Endodermal cell (in vitro differentiated cells): ENCODE measurements at regions not wholly inside any gene's neighbourhood (a gene's known extent, or its start where the extent isn't known, plus 50 kb on each side); places are given as distances from the start of the nearest gene placed in this dataset.

Experiments used
- DNase-seq: peaks from one replicate; pipeline ENCODE4 v3.0.0-alpha.2; 2017
- H3K27ac ChIP-seq: 2 replicates; pipeline ENCODE4 v1.5.1; 2013; ENCODE audit warnings: mild to moderate bottlenecking, low read depth, low read length, moderate library complexity
- H3K27me3 ChIP-seq: 2 replicates; pipeline ENCODE4 v1.6.1; 2013; ENCODE audit warnings: mild to moderate bottlenecking, low read length, moderate library complexity; ENCODE audit not compliant: insufficient read depth, control insufficient read depth, poor library complexity, severe bottlenecking
- H3K36me3 ChIP-seq: 2 replicates; pipeline ENCODE4 v1.7.0; 2013; ENCODE audit warnings: mild to moderate bottlenecking, low read length, moderate library complexity; ENCODE audit not compliant: control insufficient read depth, insufficient read depth
- H3K4me1 ChIP-seq: one replicate; pipeline ENCODE4 v1.7.0; 2013; ENCODE audit warnings: low read length; ENCODE audit not compliant: control insufficient read depth, insufficient read depth
- H3K4me3 ChIP-seq: 2 replicates; pipeline ENCODE4 v1.5.1; 2013; ENCODE audit warnings: mild to moderate bottlenecking, low read length, moderate library complexity
- H3K9ac ChIP-seq: 2 replicates; pipeline ENCODE4 v1.6.1; 2013; ENCODE audit warnings: mild to moderate bottlenecking, low read length, moderate library complexity; ENCODE audit not compliant: poor library complexity, severe bottlenecking; ENCODE audit errors: extremely low read depth
- H3K9me3 ChIP-seq: 2 replicates; pipeline ENCODE4 v1.6.1; 2013; ENCODE audit warnings: mild to moderate bottlenecking, low read length, moderate library complexity; ENCODE audit not compliant: control insufficient read depth
- H3K27ac Mint-ChIP-seq: 2 replicates; pipeline ENCODE4 v1.8.0; 2020; ENCODE audit warnings: mixed read lengths
- H3K27me3 Mint-ChIP-seq: 2 replicates; pipeline ENCODE4 v1.8.0; 2021; ENCODE audit warnings: mild to moderate bottlenecking, mixed read lengths; ENCODE audit not compliant: insufficient read depth
- H3K36me3 Mint-ChIP-seq: 2 replicates; pipeline ENCODE4 v1.8.0; 2020; ENCODE audit warnings: low read depth, mixed read lengths
- H3K4me1 Mint-ChIP-seq: 2 replicates; pipeline ENCODE4 v1.8.0; 2020; ENCODE audit warnings: mixed read lengths
- H3K4me3 Mint-ChIP-seq: 2 replicates; pipeline ENCODE4 v1.8.0; 2020; ENCODE audit warnings: mild to moderate bottlenecking, moderate library complexity, mixed read lengths
- H3K9me3 Mint-ChIP-seq: 2 replicates; pipeline ENCODE4 v1.8.0; 2020; ENCODE audit warnings: mild to moderate bottlenecking, mixed read lengths
- CTCF ChIP-seq: fragments of 200-600 bp; sonication (generic); conservative IDR thresholded peaks from 2 replicates; pipeline ENCODE4 v1.5.0; 2021; ENCODE audit warnings: antibody characterized with exemption, mild to moderate bottlenecking
- WGBS, 2 experiments: methylation state at CpG; one replicate each; pipeline versions ENCODE4 v1.1.5 to v1.1.7; 2013; ENCODE audit warnings: missing lambda C conversion rate in 2 of 2, mixed read lengths in 1 of 2; ENCODE audit not compliant: insufficient coverage in 1 of 2, insufficient read length in 1 of 2; 5-methylcytosine and 5-hydroxymethylcytosine counted together

GRCh38 chr21:33124889-33125288, 54.9 kb downstream of the OLIG1 start:
- peaks cover 16% of the 10 kb centered on the region for H3K27me3 Mint-ChIP-seq

DNA sequence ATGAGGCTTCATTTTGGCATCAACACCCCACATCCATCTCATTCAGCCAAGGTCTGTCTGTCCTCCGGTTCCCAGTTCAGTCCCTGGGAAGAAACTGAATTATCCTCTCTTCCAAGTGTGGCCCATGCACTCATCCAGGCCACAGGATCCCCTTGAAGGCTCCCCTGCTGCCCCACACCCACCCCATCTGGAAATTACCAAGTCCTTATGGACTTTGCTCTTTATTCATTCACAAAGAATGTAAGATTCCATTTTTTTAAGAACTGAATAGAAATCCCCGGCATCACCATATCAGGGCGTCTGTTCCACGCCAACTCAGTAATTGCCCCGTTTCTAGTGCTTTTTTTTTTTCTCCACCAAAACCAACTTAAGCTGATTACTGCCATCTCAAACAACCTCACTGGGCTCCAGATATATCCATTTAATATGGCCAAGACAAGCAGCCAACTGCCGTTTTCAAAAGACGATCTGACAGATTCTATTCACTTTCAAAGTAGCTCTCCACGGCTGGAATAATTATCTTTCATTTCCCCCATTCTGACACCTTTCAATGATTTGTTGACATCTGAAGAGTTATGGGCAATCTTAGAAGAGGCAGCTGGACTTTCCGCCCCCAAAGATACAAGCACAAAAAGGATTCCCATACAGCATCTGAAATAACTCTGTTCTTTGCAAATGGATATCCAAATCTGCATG, 55.9 kb downstream of the OLIG1 start:
- Mint-ChIP-seq H3K9me3 (no peaks in the 10 kb centered on the region), H3K27me3 (peaks cover 20% of the 10 kb centered on the region), H3K4me3 (no peak overlapping the region), H3K27ac (no peak overlapping the region), H3K4me1 (peaks cover 6% of the 10 kb centered on the region), H3K36me3 (no peaks in the 10 kb centered on the region)
- no peaks in the 10 kb centered on the region for H3K4me1 ChIP-seq
- no peak for TF ChIP-seq CTCF
- H3K4me3 ChIP-seq = no peak overlapping the region
- no peaks in the 10 kb centered on the region for H3K9me3 ChIP-seq
- DNase-seq = no peak
- H3K27me3 ChIP-seq = peaks cover 29% of the 10 kb centered on the region
- H3K9ac ChIP-seq = no peak overlapping the region
- H3K36me3 ChIP-seq = no peaks in the 10 kb centered on the region
- 85 to 100% methylated on average over 4 to 9 of the region's 9 CpGs for WGBS, 2 experiments
- H3K27ac ChIP-seq = no peak overlapping the region

More at GRCh38 chr21:33124889-33125288, 54.9 kb downstream of the OLIG1 start:
- Mint-ChIP-seq H3K4me3 (no peak overlapping the region), H3K36me3 (no peaks in the 10 kb centered on the region), H3K27ac (no peak overlapping the region), H3K4me1 (peaks cover 6% of the 10 kb centered on the region), H3K9me3 (no peaks in the 10 kb centered on the region)
- no peaks in the 10 kb centered on the region for H3K4me1 ChIP-seq
- no peak overlapping the region for H3K27ac ChIP-seq
- H3K9ac ChIP-seq = no peak overlapping the region
- 90 to 92% methylated on average over 4 to 7 of the region's 7 CpGs for WGBS, 2 experiments
- no peak for TF ChIP-seq CTCF
- H3K4me3 ChIP-seq = no peak overlapping the region
- H3K27me3 ChIP-seq = peaks cover 20% of the 10 kb centered on the region
- no peaks in the 10 kb centered on the region for H3K36me3 ChIP-seq
- DNase-seq = no peak
- H3K9me3 ChIP-seq = no peaks in the 10 kb centered on the region

DNA sequence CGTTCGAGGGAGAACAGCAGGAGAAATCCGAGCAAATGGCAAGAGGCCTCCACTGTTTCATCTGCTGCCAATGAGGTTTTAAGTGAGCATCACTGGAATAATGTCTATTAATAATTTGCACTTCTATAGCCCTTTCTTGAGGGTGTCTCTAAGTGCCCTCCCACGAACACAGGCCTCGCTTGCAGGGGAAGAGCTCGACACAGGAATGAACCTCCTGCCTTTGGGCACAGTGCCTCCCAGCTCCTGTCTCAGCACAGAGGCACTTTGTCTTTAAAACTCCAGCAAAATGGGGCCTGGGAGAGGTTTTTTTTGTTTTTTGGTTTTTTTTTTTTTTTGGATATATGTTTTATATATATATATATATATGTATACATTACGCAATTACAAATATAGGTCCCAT, 56.6 kb downstream of the OLIG1 start:
- no peak overlapping the region for H3K9ac ChIP-seq
- Mint-ChIP-seq H3K36me3 (no peaks in the 10 kb centered on the region), H3K27me3 (peaks cover 26% of the 10 kb centered on the region), H3K4me1 (peaks cover 6% of the 10 kb centered on the region), H3K27ac (no peak overlapping the region), H3K4me3 (no peak overlapping the region), H3K9me3 (no peaks in the 10 kb centered on the region)
- H3K36me3 ChIP-seq = no peaks in the 10 kb centered on the region
- H3K27me3 ChIP-seq = peaks cover 35% of the 10 kb centered on the region
- no peaks in the 10 kb centered on the region for H3K9me3 ChIP-seq
- no peaks in the 10 kb centered on the region for H3K4me1 ChIP-seq
- 78 to 85% methylated on average over 6 of the region's 7 CpGs for WGBS, 2 experiments
- H3K27ac ChIP-seq = no peak overlapping the region
- H3K4me3 ChIP-seq = no peak overlapping the region
- DNase-seq = no peak
- TF ChIP-seq CTCF = no peak
